Esophagus (tissue), 2 donors: ENCODE measurements at regions not wholly inside any gene's neighbourhood (a gene's known extent, or its start where the extent isn't known, plus 50 kb on each side); places are given as distances from the start of the nearest gene placed in this dataset.
A peak's percentile ranks its signal among the peaks of the same experiment; 100 is the strongest.
"Not testable (repeated sequence)": the region's sequence is repeated elsewhere in the genome, so short reads cannot be mapped to it uniquely, and the experiment has no call there.

ENCODE experiments used
- H3K27ac ChIP-seq, 2 donors: one replicate each; pipeline ENCODE4 v1.5.1; 2013; ENCODE audit warnings: low read depth in 2 of 2, mild to moderate bottlenecking in 2 of 2, inconsistent platforms in 1 of 2, low read length in 1 of 2, moderate library complexity in 1 of 2
- H3K27me3 ChIP-seq, 2 donors: one replicate each; pipeline ENCODE4 v1.6.1; 2013; ENCODE audit warnings: low read length in 2 of 2, control low read depth in 1 of 2, mild to moderate bottlenecking in 1 of 2; ENCODE audit not compliant: insufficient read depth in 2 of 2, control insufficient read depth in 1 of 2
- H3K36me3 ChIP-seq, 2 donors: one replicate each; pipeline ENCODE4 v1.6.1; 2013; ENCODE audit warnings: low read length in 1 of 2; ENCODE audit not compliant: control insufficient read depth in 2 of 2, insufficient read depth in 2 of 2
- H3K4me1 ChIP-seq, 2 donors: one replicate each; pipeline ENCODE4 v1.6.1; 2013; ENCODE audit warnings: low read length in 1 of 2; ENCODE audit not compliant: control insufficient read depth in 2 of 2, insufficient read depth in 2 of 2
- H3K4me3 ChIP-seq, 2 donors: one replicate each; pipeline ENCODE4 v1.5.1; 2013; ENCODE audit warnings: low read length in 2 of 2, mild to moderate bottlenecking in 2 of 2, low read depth in 1 of 2, moderate library complexity in 1 of 2
- H3K9me3 ChIP-seq, 2 donors: one replicate each; pipeline ENCODE4 v1.6.1; 2013; ENCODE audit warnings: mild to moderate bottlenecking in 2 of 2, low read depth in 1 of 2, low read length in 1 of 2, moderate library complexity in 1 of 2; ENCODE audit not compliant: control insufficient read depth in 2 of 2, insufficient read depth in 1 of 2
- WGBS, 2 donors: extraction: QIAGEN DNeasy Blood & Tissue Kit; methylation state at CpG; one replicate each; pipeline ENCODE4 v1.1.7; 2013; 5-methylcytosine and 5-hydroxymethylcytosine counted together
- donor health status: healthy with polysubstance abuse.
- donor health status: Bipolar disorder and iron deficiency.

DNA sequence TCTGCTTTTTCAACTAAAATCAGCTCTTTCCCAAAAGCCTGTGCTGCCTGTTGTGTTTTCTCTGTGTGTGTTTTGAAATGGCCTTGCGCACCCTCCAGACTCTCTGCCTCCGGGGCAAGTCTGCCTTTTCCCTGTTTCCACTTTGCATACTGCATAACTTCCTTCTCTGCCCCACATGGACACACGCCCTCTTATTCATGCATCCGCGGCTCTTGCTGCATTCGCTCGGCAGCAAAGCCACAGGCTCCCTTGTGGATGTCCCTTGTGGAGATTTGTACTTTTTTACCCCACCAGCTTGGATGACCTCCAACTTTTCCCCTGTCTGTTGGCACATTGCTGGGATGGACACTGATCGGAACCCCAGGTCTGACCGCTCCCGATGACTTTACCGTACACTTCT, 147.6 kb downstream of the ADSS2 start:
- Histone ChIP-seq H3K9me3 (no peaks in the 10 kb centered on the region), H3K4me1 (peaks cover 2 to 12% of the 10 kb centered on the region in 2 donors), H3K36me3 (no peaks in the 10 kb centered on the region), H3K27ac (no peak overlapping the region), H3K27me3 (no peaks in the 10 kb centered on the region), H3K4me3 (no peak overlapping the region)
- 75 to 81% methylated on average over 11 of the region's 11 CpGs for WGBS, 2 donors

- H3K9me3 ChIP-seq: no peaks in the 10 kb centered on the region
- no peak overlapping the region for H3K4me3 ChIP-seq
- 69 to 71% methylated on average over 3 of the region's 3 CpGs for WGBS, 2 donors
- peaks cover 2 to 10% of the 10 kb centered on the region in 2 donors for H3K4me1 ChIP-seq
- no peaks in the 10 kb centered on the region for H3K27me3 ChIP-seq
- no peaks in the 10 kb centered on the region for H3K36me3 ChIP-seq
- no peak overlapping the region for H3K27ac ChIP-seq
These were observed 147.1 kb downstream of the ADSS2 start for GRCh38 chr1:244304656-244305055.

- Histone ChIP-seq H3K4me3 (no peak overlapping the region), H3K36me3 (no peaks in the 10 kb centered on the region), H3K27ac (no peak overlapping the region), H3K4me1 (peaks cover 2 to 10% of the 10 kb centered on the region in 2 donors), H3K27me3 (no peaks in the 10 kb centered on the region), H3K9me3 (no peaks in the 10 kb centered on the region)
- 89 to 97% methylated on average over 4 of the region's 4 CpGs for WGBS, 2 donors
These were observed 145.8 kb downstream of the ADSS2 start for GRCh38 chr1:244305776-244306341.

DNA sequence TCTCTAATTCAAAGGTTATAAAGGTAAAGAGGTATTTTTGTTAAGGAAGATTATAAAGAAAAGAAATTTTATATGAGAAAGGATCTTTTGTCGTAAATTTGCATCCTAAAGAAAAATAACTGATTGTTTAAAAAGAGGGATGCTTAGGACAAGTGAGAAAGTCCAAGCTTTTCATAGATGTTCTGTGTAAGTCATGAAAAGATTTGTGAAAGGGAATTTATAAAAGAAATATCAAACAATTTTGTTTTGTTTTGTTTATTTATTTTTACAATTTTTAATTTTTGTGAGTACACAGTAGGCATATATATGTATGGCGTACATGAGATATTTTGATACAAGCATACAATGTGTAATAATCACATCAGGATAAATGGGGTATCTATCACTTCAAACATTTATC, 145.2 kb downstream of the ADSS2 start:
- Histone ChIP-seq H3K4me1 (peaks cover 2 to 10% of the 10 kb centered on the region in 2 donors), H3K9me3 (no peaks in the 10 kb centered on the region), H3K36me3 (no peaks in the 10 kb centered on the region), H3K27me3 (no peaks in the 10 kb centered on the region), H3K4me3 (no peak overlapping the region), H3K27ac (no peak overlapping the region)
- WGBS, 2 donors: 97 to 100% methylated on average over 2 of the region's 2 CpGs

GRCh38 chr1:244309191-244309590, 142.5 kb downstream of the ADSS2 start:
- 89 to 91% methylated on average over 4 of the region's 4 CpGs for WGBS, 2 donors
- not testable (repeated sequence) for H3K36me3 ChIP-seq, H3K4me1 ChIP-seq, H3K27me3 ChIP-seq, H3K9me3 ChIP-seq, H3K27ac ChIP-seq, H3K4me3 ChIP-seq

DNA sequence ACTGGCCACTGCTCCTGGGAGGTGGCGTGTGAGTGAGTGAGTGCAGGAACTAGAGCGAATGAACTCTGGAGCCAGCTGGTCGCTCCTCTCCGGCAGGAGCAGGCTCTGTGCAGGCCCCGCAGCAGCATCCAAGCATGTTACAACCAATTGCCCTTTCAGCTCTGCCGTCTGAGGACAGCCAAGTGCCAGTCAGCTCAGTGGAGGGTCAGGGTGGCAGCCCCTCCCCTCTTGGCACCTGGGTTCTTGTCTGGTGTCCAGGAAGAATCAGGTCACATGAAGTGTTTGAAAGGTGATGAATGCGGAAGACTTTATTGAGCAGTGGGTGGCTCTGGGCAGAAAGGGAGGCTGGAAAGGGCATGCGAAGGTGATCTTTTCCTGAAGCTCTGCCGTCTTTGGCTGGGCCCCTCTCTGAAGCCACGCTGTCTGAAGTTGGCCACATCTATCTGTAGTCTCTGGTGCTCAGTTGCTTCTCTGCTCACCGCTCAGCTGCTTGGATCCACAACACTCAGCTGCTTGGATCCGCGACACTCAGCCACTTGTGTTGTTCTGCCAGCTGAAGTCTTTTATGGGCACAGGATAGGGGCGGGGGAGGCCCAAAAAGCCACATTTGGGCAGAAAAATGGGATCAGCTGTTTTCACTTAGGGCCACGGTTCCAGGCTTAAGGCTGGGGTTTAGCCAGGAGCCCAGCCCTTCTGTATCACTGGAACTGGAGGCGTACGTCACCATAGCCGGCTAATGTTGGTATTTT, 139.8 kb downstream of the ADSS2 start:
- 62 to 74% methylated on average over 18 of the region's 18 CpGs for WGBS, 2 donors
- Histone ChIP-seq H3K9me3 (no peaks in the 10 kb centered on the region), H3K4me1 (peaks cover 0 to 4% of the 10 kb centered on the region in 2 donors), H3K27me3 (no peaks in the 10 kb centered on the region), H3K36me3 (no peaks in the 10 kb centered on the region), H3K27ac (peak overlapping the region; percentile 45 to 48), H3K4me3 (no peak overlapping the region)

GRCh38 chr1:244313346-244313745, 138.4 kb downstream of the ADSS2 start:
- Histone ChIP-seq H3K36me3 (no peaks in the 10 kb centered on the region), H3K27me3 (no peaks in the 10 kb centered on the region), H3K27ac (no peak overlapping the region), H3K9me3 (no peaks in the 10 kb centered on the region), H3K4me1 (peaks cover 0 to 4% of the 10 kb centered on the region in 2 donors), H3K4me3 (no peak overlapping the region)
- WGBS, 2 donors: 79 to 83% methylated on average over 9 of the region's 9 CpGs

DNA sequence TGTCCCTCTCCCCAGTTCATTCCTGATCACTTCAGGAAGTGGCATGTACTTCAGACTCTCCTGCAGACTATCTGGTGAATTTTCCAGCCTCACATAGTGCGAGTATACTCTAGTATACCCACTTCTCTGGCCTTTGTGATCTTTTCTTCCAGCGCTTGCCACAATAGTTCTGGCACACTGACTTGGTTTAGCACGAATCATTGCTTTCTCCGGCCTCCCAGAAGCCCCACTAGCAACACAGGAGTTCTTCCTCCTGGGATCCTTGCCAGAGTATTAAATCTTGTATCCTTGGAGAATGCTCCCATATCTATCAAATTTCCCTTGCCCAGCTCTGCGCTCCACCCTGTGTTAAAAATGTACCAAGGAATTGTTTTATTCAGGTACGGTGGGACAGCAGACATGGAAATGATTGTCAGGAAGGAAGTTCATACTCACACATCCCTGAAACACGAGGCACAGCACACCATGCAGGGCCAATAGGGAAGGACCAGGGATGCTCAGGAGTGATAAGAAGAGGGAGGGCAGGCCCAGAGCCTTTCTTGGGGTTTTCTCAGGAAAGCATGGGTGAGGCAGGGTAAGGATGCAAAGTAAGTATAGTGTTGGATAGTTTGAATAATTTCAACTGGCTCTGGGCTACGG, 136.7 kb downstream of the ADSS2 start:
- Histone ChIP-seq H3K36me3 (no peaks in the 10 kb centered on the region), H3K9me3 (no peaks in the 10 kb centered on the region), H3K4me3 (no peak overlapping the region), H3K27me3 (no peaks in the 10 kb centered on the region), H3K27ac (no peak overlapping the region), H3K4me1 (peaks cover 0 to 6% of the 10 kb centered on the region in 2 donors)
- 41 to 54% methylated on average over 8 of the region's 8 CpGs for WGBS, 2 donors

- Histone ChIP-seq H3K36me3 (no peaks in the 10 kb centered on the region), H3K27ac (no peak overlapping the region), H3K27me3 (no peaks in the 10 kb centered on the region), H3K4me3 (no peak overlapping the region), H3K9me3 (no peaks in the 10 kb centered on the region), H3K4me1 (peaks cover 0 to 6% of the 10 kb centered on the region in 2 donors)
- WGBS, 2 donors: 91 to 99% methylated on average over 4 of the region's 4 CpGs
These were observed 135.7 kb downstream of the ADSS2 start for GRCh38 chr1:244315996-244316395.
